Endothelial cell of umbilical vein (primary cell): ENCODE measurements at regions not wholly inside any gene's neighbourhood (a gene's known extent, or its start where the extent isn't known, plus 50 kb on each side); places are given as distances from the start of the nearest gene placed in this dataset.

ENCODE experiments used
- BruUV-seq: library from RNA; stranded (reverse); fragments of 400-500 nt; replicated peaks from 2 replicates; lab custom pipeline; 2021; lab: Mats Ljungman, UMichigan
- CTCF ChIA-PET: fragments of 300-600, 350-600 bp; sonication (Branson Sonifier 250); formaldehyde crosslinking; loops from one replicate; lab custom pipeline; 2021; ENCODE audit warnings: antibody characterized with exemption, inconsistent platforms; lab: Charles Lee
- POLR2A ChIA-PET: fragments of 300-600, 350-600 bp; sonication (Branson Sonifier 250); formaldehyde crosslinking; loops from one replicate; lab custom pipeline; 2021; ENCODE audit warnings: antibody characterized with exemption, inconsistent platforms; lab: Charles Lee
- DNase-seq: peaks from one replicate; pipeline ENCODE4 v3.0.0-alpha.2; 2011; ENCODE audit warnings: low read depth, low spot score
- FAIRE-seq: peaks from 2 replicates; lab custom pipeline; 2011; peaks lifted over from hg19 to GRCh38; lab: Jason Lieb, UNC
- H2AFZ ChIP-seq: 2 replicates; pipeline ENCODE4 v1.6.0; 2012; ENCODE audit warnings: low read depth, low read length, control low read depth, inconsistent platforms
- H3K27ac ChIP-seq: 2 replicates; pipeline ENCODE4 v1.5.1; 2011; ENCODE audit warnings: low read depth, mild to moderate bottlenecking, control low read depth, low read length, moderate library complexity; ENCODE audit not compliant: insufficient read depth
- H3K27me3 ChIP-seq, 2 experiments: 2 replicates each; pipeline versions ENCODE4 v1.6.0 to v1.6.1; 2011; ENCODE audit warnings: low read length in 2 of 2, mixed read lengths in 1 of 2; ENCODE audit not compliant: control insufficient read depth in 2 of 2, insufficient read depth in 2 of 2
- H3K36me3 ChIP-seq, 2 experiments: 2 replicates in 1 of 2; 3 replicates in 1 of 2; pipeline ENCODE4 v1.5.1; 2011; ENCODE audit warnings: low read length in 2 of 2, mild to moderate bottlenecking in 1 of 2, moderate library complexity in 1 of 2; ENCODE audit not compliant: control insufficient read depth in 2 of 2, insufficient read depth in 2 of 2; ENCODE audit errors: extremely low read depth in 1 of 2
- H3K4me1 ChIP-seq: 3 replicates; pipeline ENCODE4 v1.5.1; 2011; ENCODE audit warnings: mild to moderate bottlenecking, low read length; ENCODE audit not compliant: control insufficient read depth, insufficient read depth; ENCODE audit errors: extremely low read depth
- H3K4me2 ChIP-seq: 2 replicates; pipeline ENCODE4 v1.6.1; 2011; ENCODE audit warnings: low read length, control low read depth, mixed read lengths; ENCODE audit not compliant: insufficient read depth
- H3K4me3 ChIP-seq, 3 experiments: fragments of 200-600 bp in 1 of 3; sonication (generic), shearing (Covaris generic) in 1 of 3; replicated peaks in 1 of 3; 2 replicates each; pipeline ENCODE4 v1.5.1; 2011 to 2016; ENCODE audit warnings: control low read depth in 3 of 3, low read length in 3 of 3, mild to moderate bottlenecking in 2 of 3, inconsistent platforms in 1 of 3, low read depth in 1 of 3, moderate library complexity in 1 of 3; ENCODE audit not compliant: insufficient read depth in 1 of 3
- H3K79me2 ChIP-seq: 2 replicates; pipeline ENCODE4 v1.6.0; 2012; ENCODE audit warnings: low read length, inconsistent platforms; ENCODE audit not compliant: control insufficient read depth, insufficient read depth
- H3K9ac ChIP-seq: replicated peaks from 2 replicates; pipeline ENCODE3; 2011; ENCODE audit warnings: low read length, control low read depth; ENCODE audit not compliant: insufficient read depth; ENCODE audit errors: extremely low read depth
- H3K9me1 ChIP-seq: replicated peaks from 3 replicates; pipeline ENCODE4 v1.6.0; 2011; ENCODE audit warnings: mild to moderate bottlenecking, low read length; ENCODE audit not compliant: control insufficient read depth, insufficient read depth; ENCODE audit errors: extremely low read depth
- H3K9me3 ChIP-seq: replicated peaks from 2 replicates; pipeline ENCODE4 v1.5.1; 2012; ENCODE audit warnings: low read length, inconsistent platforms; ENCODE audit not compliant: control insufficient read depth, insufficient read depth
- H4K20me1 ChIP-seq: replicated peaks from 2 replicates; pipeline ENCODE3; 2011; ENCODE audit warnings: mild to moderate bottlenecking, low read length; ENCODE audit not compliant: control insufficient read depth, insufficient read depth; ENCODE audit errors: extremely low read depth
- EZH2 ChIP-seq: IDR thresholded peaks from 2 replicates; pipeline ENCODE4 v1.6.1; 2012; ENCODE audit warnings: borderline replicate concordance, low read depth, mild to moderate bottlenecking, moderate library complexity, low read length, inconsistent platforms; ENCODE audit not compliant: severe bottlenecking
- FOS ChIP-seq: IDR thresholded peaks from 2 replicates; pipeline ENCODE4 v1.6.1; 2011; ENCODE audit warnings: mild to moderate bottlenecking, low read length, moderate library complexity, borderline replicate concordance; ENCODE audit not compliant: insufficient read depth
- GATA2 ChIP-seq: IDR thresholded peaks from 2 replicates; pipeline ENCODE4 v1.7.0; 2011; ENCODE audit warnings: low read depth, mild to moderate bottlenecking, moderate library complexity, mixed read lengths, low read length; ENCODE audit not compliant: insufficient read length, insufficient read depth
- JUN ChIP-seq: IDR thresholded peaks from 2 replicates; pipeline ENCODE4 v1.6.1; 2011; ENCODE audit warnings: borderline replicate concordance, low read depth; ENCODE audit not compliant: insufficient read length, insufficient read depth
- POLR2A ChIP-seq: IDR thresholded peaks from 2 replicates; pipeline ENCODE4 v1.6.1; 2012; ENCODE audit warnings: low read depth, mild to moderate bottlenecking, control low read depth, low read length
- POLR2AphosphoS5 ChIP-seq: IDR thresholded peaks from 2 replicates; pipeline ENCODE4 v1.6.1; 2012; ENCODE audit warnings: low read depth, mild to moderate bottlenecking, control low read depth, low read length, moderate library complexity; ENCODE audit not compliant: insufficient read depth
- dilution Hi-C: fragments of 300-500 bp; cut with MboI; formaldehyde crosslinking; loops from one replicate; pipeline ENCODE4 v1.15.0; 2019; ENCODE audit warnings: low sequenced_read_pairs; ENCODE audit not compliant: extremely low pct_ligation_motif_present
- intact Hi-C: fragments of 100-400 bp; cut with micrococcal nuclease; formaldehyde crosslinking; loops from one replicate; pipeline ENCODE4 v1.10.0; 2022
- TF ChIP-seq, protein P1 (sequence below): IDR thresholded peaks from 2 replicates; pipeline ENCODE4 v1.6.1; 2011; ENCODE audit not compliant: insufficient read depth, insufficient read length
- TF ChIP-seq, protein P2 (sequence below), 2 donors: IDR thresholded peaks; 1 replicate in 1 of 2; 2 replicates in 1 of 2; pipeline ENCODE4 v1.5.1; 2011; ENCODE audit warnings: low read length in 2 of 2, mild to moderate bottlenecking in 2 of 2, moderate library complexity in 2 of 2, control low read depth in 1 of 2, inconsistent platforms in 1 of 2, low read depth in 1 of 2; ENCODE audit not compliant: insufficient read depth in 1 of 2; ENCODE audit errors: extremely low read depth in 1 of 2

DNA sequence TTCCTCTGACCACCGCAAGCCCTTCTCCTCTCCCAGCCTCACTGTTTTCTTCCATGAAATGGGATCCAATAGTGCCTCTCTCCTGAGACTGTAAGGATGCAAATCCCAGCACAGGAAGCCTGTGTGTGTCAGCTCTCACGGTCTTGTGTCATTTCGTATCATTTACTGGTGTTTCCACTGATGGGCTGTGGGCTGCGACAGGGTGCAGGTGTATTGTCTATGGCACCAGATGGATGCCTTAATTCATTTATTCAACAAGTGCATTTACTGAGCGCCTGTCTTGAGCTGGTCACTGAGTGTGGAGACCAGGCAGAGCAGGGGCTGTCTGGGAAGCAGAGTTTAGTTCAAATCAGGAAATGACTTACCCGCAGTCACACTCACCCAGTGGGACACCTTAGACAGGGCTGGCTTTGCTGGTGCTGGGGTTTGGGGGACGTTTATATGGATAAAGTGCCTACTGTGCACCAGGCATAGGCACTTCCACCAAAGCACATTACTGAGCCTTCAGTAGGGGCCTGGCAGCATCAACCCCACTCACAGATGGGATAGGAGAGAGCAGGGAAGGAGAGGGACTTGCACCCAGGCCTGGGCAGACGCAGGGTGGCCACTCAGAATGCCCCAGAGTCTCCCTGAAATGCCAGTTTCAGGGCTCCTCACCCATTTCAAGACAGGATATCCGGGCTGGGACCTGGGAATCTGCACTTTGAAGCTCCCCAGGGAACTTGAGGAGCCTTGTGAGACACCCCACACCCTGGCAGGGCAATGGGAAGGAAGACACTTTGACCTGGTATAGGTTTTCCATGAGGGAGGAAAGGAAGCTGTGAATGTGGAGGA is 398.9 kb downstream of the MATN1 start:
- TF ChIP-seq GATA2 (no peak), EZH2 (no peak), POLR2AphosphoS5 (no peak)
- no peaks in the 10 kb centered on the region for H3K79me2 ChIP-seq
- POLR2A ChIA-PET: no interaction called here
- H3K36me3 ChIP-seq: no peaks in the 10 kb centered on the region
- no TSS peak for BruUV-seq
- dilution Hi-C loops: no loop called here
- H3K4me1 ChIP-seq: no peaks in the 10 kb centered on the region
- no peak overlapping the region for H3K4me3 ChIP-seq
- no peaks in the 10 kb centered on the region for H4K20me1 ChIP-seq
- H3K27me3 ChIP-seq: no peaks in the 10 kb centered on the region
- no peaks in the 10 kb centered on the region for H3K9me3 ChIP-seq
- intact Hi-C loops: no loop called here
- CTCF ChIA-PET: no interaction called here
- no peak overlapping the region for H3K27ac ChIP-seq
- H2AFZ ChIP-seq: no peak overlapping the region
- H3K9ac ChIP-seq: no peak overlapping the region
- no peaks in the 10 kb centered on the region for H3K9me1 ChIP-seq
- FAIRE-seq (no peak), DNase-seq (no peak)
- H3K4me2 ChIP-seq: no peak overlapping the region

DNA sequence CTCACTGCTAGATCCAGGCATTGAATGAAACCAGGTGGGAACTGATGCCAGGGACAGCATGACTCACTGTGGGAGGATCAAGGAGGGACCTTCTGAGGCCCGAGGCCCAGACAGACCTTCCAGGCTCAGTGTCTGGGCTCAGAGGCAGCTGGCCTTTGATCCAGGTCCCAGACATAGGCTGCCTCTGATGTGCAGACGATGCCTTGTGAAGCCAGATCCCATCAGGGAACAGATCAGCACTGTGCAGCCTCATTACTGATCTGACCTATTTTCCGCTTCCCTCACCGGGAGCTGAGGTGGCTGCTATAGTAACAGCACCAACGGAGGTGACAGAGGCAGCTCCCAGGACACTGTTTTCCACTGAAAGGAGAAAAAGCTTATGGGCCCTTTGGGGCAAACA is 399.5 kb downstream of the MATN1 start:
- TF ChIP-seq FOS (no peak), GATA2 (no peak), POLR2A (no peak), JUN (no peak), POLR2AphosphoS5 (no peak), EZH2 (no peak)
- TF ChIP-seq, protein P1, sequence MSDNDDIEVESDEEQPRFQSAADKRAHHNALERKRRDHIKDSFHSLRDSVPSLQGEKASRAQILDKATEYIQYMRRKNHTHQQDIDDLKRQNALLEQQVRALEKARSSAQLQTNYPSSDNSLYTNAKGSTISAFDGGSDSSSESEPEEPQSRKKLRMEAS: no peak
- TF ChIP-seq, protein P2, sequence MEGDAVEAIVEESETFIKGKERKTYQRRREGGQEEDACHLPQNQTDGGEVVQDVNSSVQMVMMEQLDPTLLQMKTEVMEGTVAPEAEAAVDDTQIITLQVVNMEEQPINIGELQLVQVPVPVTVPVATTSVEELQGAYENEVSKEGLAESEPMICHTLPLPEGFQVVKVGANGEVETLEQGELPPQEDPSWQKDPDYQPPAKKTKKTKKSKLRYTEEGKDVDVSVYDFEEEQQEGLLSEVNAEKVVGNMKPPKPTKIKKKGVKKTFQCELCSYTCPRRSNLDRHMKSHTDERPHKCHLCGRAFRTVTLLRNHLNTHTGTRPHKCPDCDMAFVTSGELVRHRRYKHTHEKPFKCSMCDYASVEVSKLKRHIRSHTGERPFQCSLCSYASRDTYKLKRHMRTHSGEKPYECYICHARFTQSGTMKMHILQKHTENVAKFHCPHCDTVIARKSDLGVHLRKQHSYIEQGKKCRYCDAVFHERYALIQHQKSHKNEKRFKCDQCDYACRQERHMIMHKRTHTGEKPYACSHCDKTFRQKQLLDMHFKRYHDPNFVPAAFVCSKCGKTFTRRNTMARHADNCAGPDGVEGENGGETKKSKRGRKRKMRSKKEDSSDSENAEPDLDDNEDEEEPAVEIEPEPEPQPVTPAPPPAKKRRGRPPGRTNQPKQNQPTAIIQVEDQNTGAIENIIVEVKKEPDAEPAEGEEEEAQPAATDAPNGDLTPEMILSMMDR (IDR thresholded peaks at IDR 0.05; ENCODE audit: extremely low read depth in 1 of 2, insufficient read depth in 1 of 2, low read depth in 1 of 2, low read length in 2 of 2): no peak
- H3K9ac ChIP-seq: no peak overlapping the region
- no peaks in the 10 kb centered on the region for H3K27me3 ChIP-seq
- no peaks in the 10 kb centered on the region for H3K9me1 ChIP-seq
- no peak overlapping the region for H2AFZ ChIP-seq
- no peaks in the 10 kb centered on the region for H4K20me1 ChIP-seq
- no peaks in the 10 kb centered on the region for H3K36me3 ChIP-seq
- dilution Hi-C loops (no loop called here), intact Hi-C loops (no loop called here)
- ChIA-PET POLR2A (no interaction called here), CTCF (no interaction called here)
- H3K4me3 ChIP-seq: no peak overlapping the region
- no peaks in the 10 kb centered on the region for H3K9me3 ChIP-seq
- no peak overlapping the region for H3K27ac ChIP-seq
- BruUV-seq: no TSS peak
- H3K79me2 ChIP-seq: no peaks in the 10 kb centered on the region
- no peaks in the 10 kb centered on the region for H3K4me1 ChIP-seq
- FAIRE-seq: no peak
- no peak for DNase-seq
- H3K4me2 ChIP-seq: no peak overlapping the region
